RWPE2 (cell line): ENCODE measurements at regions not wholly inside any gene's neighbourhood (a gene's known extent, or its start where the extent isn't known, plus 50 kb on each side); places are given as distances from the start of the nearest gene placed in this dataset.

ENCODE experiments used
- ATAC-seq: fragments of 200-7000 bp; cut with Tn5 transposase; 3 replicates; pipeline ENCODE4 v1.9.1; 2021; ENCODE audit warnings: low read depth
- DNase-seq: peaks from one replicate; pipeline ENCODE4 v3.0.0-alpha.2; 2020; ENCODE audit warnings: low spot score
- H3K27ac ChIP-seq: fragments of 450-650 bp; 2 replicates; pipeline ENCODE4 v1.5.1; 2017; ENCODE audit warnings: mild to moderate bottlenecking; ENCODE audit not compliant: poor library complexity, severe bottlenecking
- H3K27me3 ChIP-seq: fragments of 250-450 bp; sonication (Bioruptor Pico); 2 replicates; pipeline ENCODE4 v1.5.1; 2021; ENCODE audit warnings: mild to moderate bottlenecking, moderate library complexity; ENCODE audit not compliant: insufficient read depth, poor library complexity, severe bottlenecking
- H3K36me3 ChIP-seq: fragments of 250-450 bp; sonication (Bioruptor Pico); 2 replicates; pipeline ENCODE4 v1.5.1; 2020; ENCODE audit warnings: low read depth, mild to moderate bottlenecking, moderate library complexity
- H3K4me1 ChIP-seq: fragments of 250-450 bp; sonication (Bioruptor Pico); 2 replicates; pipeline ENCODE4 v1.5.1; 2021; ENCODE audit warnings: mild to moderate bottlenecking, moderate library complexity; ENCODE audit not compliant: insufficient read depth, poor library complexity, severe bottlenecking
- H3K4me3 ChIP-seq: fragments of 250-450 bp; sonication (Bioruptor Pico); 2 replicates; pipeline ENCODE4 v1.5.1; 2021; ENCODE audit warnings: mild to moderate bottlenecking, moderate library complexity; ENCODE audit not compliant: severe bottlenecking
- H3K9me3 ChIP-seq: fragments of 250-450 bp; sonication (Bioruptor Pico); 2 replicates; pipeline ENCODE4 v1.5.1; 2021; ENCODE audit warnings: mild to moderate bottlenecking, moderate library complexity; ENCODE audit not compliant: severe bottlenecking
- CTCF ChIP-seq: fragments of 450-650 bp; IDR thresholded peaks from one replicate; pipeline ENCODE4 v1.5.1; 2017; ENCODE audit warnings: mild to moderate bottlenecking, moderate library complexity; ENCODE audit not compliant: poor library complexity, severe bottlenecking

GRCh38 chr20:40218971-40219370 lies 470.1 kb downstream of the MAFB start:
- Histone ChIP-seq H3K27me3 (no peaks in the 10 kb centered on the region), H3K36me3 (no peaks in the 10 kb centered on the region), H3K9me3 (no peaks in the 10 kb centered on the region), H3K4me3 (no peak overlapping the region), H3K27ac (no peak overlapping the region), H3K4me1 (no peaks in the 10 kb centered on the region)
- DNase-seq (no peak), ATAC-seq (no peak)
- no peak for TF ChIP-seq CTCF

- DNase-seq (no peak), ATAC-seq (no peak)
- Histone ChIP-seq H3K36me3 (no peaks in the 10 kb centered on the region), H3K4me1 (no peaks in the 10 kb centered on the region), H3K27me3 (no peaks in the 10 kb centered on the region), H3K27ac (no peak overlapping the region), H3K9me3 (no peaks in the 10 kb centered on the region), H3K4me3 (no peak overlapping the region)
- no peak for TF ChIP-seq CTCF
Measured at GRCh38 chr20:40218316-40218969, 470.6 kb downstream of the MAFB start.

GRCh38 chr20:40207655-40208054 lies 481.4 kb downstream of the MAFB start:
- ATAC-seq (no peak), DNase-seq (no peak)
- H3K27ac ChIP-seq, result no peak overlapping the region
- no peaks in the 10 kb centered on the region for H3K36me3 ChIP-seq
- H3K4me3 ChIP-seq, result no peak overlapping the region
- peaks cover 27% of the 10 kb centered on the region for H3K27me3 ChIP-seq
- TF ChIP-seq CTCF, result no peak
- H3K9me3 ChIP-seq, result peaks cover 6% of the 10 kb centered on the region
- H3K4me1 ChIP-seq, result no peaks in the 10 kb centered on the region

GRCh38 chr20:40205971-40206370 lies 483.1 kb downstream of the MAFB start:
- Histone ChIP-seq H3K4me3 (no peak overlapping the region), H3K27me3 (peaks cover 23% of the 10 kb centered on the region), H3K9me3 (peaks cover 6% of the 10 kb centered on the region), H3K27ac (no peak overlapping the region), H3K4me1 (no peaks in the 10 kb centered on the region), H3K36me3 (no peaks in the 10 kb centered on the region)
- ATAC-seq (no peak), DNase-seq (no peak)
- no peak for TF ChIP-seq CTCF

- ATAC-seq (no peak), DNase-seq (no peak)
- TF ChIP-seq CTCF, result no peak
- Histone ChIP-seq H3K4me1 (no peaks in the 10 kb centered on the region), H3K27me3 (peaks cover 14% of the 10 kb centered on the region), H3K36me3 (no peaks in the 10 kb centered on the region), H3K9me3 (no peaks in the 10 kb centered on the region), H3K4me3 (no peak overlapping the region), H3K27ac (no peak overlapping the region)
Measured at GRCh38 chr20:40203032-40203431, 486.0 kb downstream of the MAFB start.
